ENCODE measurements at regions not wholly inside any gene's neighbourhood (a gene's known extent, or its start where the extent isn't known, plus 50 kb on each side); places are given as distances from the start of the nearest gene placed in this dataset.

GRCh38 chr22:48154169-48154942, 1391.9 kb downstream of the TBC1D22A start:
- TF ChIP-seq EZH2phosphoT487 (IDR thresholded peaks at IDR 0.05; ENCODE audit: borderline replicate concordance, low read length) (no peak), CTCF (conservative IDR thresholded peaks at IDR 0.05; ENCODE audit: low read depth, low read length) (no peak)

Data from PC-3 (cell line).